Tibial nerve (tissue), 4 donors: ENCODE measurements at regions not wholly inside any gene's neighbourhood (a gene's known extent, or its start where the extent isn't known, plus 50 kb on each side); places are given as distances from the start of the nearest gene placed in this dataset.

ENCODE experiments used
- DNase-seq, 2 donors: peaks; one replicate each; pipeline ENCODE4 v3.0.0-alpha.2; 2019; ENCODE audit warnings: low spot score in 2 of 2
- H3K27ac ChIP-seq, 4 donors: fragments of 200-600 bp; sonication (generic) in 3 of 4; one replicate each; pipeline ENCODE4 v1.5.1; 2017 to 2019; ENCODE audit warnings: mild to moderate bottlenecking in 1 of 4
- H3K27me3 ChIP-seq, 2 donors: fragments of 200-600 bp; sonication (generic) in 1 of 2; one replicate each; pipeline versions ENCODE4 v1.5.1 to v1.6.0; 2017 to 2019
- H3K36me3 ChIP-seq, 3 donors: fragments of 200-600 bp; sonication (generic); one replicate each; pipeline ENCODE4 v1.5.1; 2018 to 2019
- H3K4me1 ChIP-seq, 4 donors: fragments of 200-600 bp; sonication (generic) in 3 of 4; one replicate each; pipeline ENCODE4 v1.5.1; 2017 to 2019
- H3K4me3 ChIP-seq, 4 donors: fragments of 200-600 bp; sonication (generic) in 3 of 4; one replicate each; pipeline ENCODE4 v1.5.1; 2017 to 2019; ENCODE audit warnings: mild to moderate bottlenecking in 1 of 4, moderate library complexity in 1 of 4
- H3K9me3 ChIP-seq, 4 donors: fragments of 200-600 bp; sonication (generic) in 3 of 4; one replicate each; pipeline ENCODE4 v1.5.1; 2017 to 2019
- EP300 ChIP-seq, 2 donors: sonication (generic); formaldehyde crosslinking; IDR thresholded peaks; one replicate each; pipeline ENCODE4 v1.6.1; 2017; ENCODE audit warnings: antibody characterized with exemption in 2 of 2, mild to moderate bottlenecking in 1 of 2
- POLR2A ChIP-seq, 2 donors: fragments of 450-650 bp; IDR thresholded peaks; one replicate each; pipeline ENCODE4 v1.6.1; 2017; ENCODE audit warnings: antibody characterized with exemption in 2 of 2, mild to moderate bottlenecking in 2 of 2, moderate library complexity in 2 of 2
- WGBS, 2 donors: methylation state at CpG; one replicate each; pipeline ENCODE4 v1.1.5; 2018; 5-methylcytosine and 5-hydroxymethylcytosine counted together
- TF ChIP-seq, protein P1 (sequence below), 5 experiments: fragments of 200-600 bp in 3 of 5; fragments of 450-650 bp in 2 of 5; sonication (generic) in 3 of 5; IDR thresholded peaks; one replicate each; pipeline ENCODE4 v1.5.1; 2016 to 2019; ENCODE audit warnings: antibody characterized with exemption in 5 of 5, mild to moderate bottlenecking in 3 of 5, moderate library complexity in 2 of 5

DNA sequence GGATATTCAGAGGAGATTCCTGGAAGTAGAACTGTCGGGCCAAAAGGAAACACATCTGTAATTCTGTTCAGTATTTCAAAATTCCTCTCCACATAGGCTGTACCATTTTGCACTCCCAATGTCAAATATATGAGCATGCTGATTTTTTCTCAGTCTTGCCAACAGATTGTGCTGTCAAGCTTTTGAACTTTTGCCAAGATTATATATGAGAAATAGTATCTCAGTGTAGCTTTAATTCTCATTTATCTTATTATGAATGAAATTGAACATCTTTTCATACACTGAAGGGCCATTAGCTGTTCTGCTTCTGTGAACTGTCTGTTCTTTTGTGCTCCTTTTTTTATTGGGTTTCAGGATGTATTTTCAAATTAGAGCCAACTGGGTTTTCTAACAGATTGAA, 907.1 kb downstream of the MAT2B start:
- Histone ChIP-seq H3K4me3 (no peak overlapping the region), H3K4me1 (no peaks in the 10 kb centered on the region), H3K36me3 (no peaks in the 10 kb centered on the region), H3K27ac (no peak overlapping the region), H3K9me3 (peaks cover 0 to under 1% (median 0%) of the 10 kb centered on the region in 4 donors), H3K27me3 (no peaks in the 10 kb centered on the region)
- TF ChIP-seq, protein P1, sequence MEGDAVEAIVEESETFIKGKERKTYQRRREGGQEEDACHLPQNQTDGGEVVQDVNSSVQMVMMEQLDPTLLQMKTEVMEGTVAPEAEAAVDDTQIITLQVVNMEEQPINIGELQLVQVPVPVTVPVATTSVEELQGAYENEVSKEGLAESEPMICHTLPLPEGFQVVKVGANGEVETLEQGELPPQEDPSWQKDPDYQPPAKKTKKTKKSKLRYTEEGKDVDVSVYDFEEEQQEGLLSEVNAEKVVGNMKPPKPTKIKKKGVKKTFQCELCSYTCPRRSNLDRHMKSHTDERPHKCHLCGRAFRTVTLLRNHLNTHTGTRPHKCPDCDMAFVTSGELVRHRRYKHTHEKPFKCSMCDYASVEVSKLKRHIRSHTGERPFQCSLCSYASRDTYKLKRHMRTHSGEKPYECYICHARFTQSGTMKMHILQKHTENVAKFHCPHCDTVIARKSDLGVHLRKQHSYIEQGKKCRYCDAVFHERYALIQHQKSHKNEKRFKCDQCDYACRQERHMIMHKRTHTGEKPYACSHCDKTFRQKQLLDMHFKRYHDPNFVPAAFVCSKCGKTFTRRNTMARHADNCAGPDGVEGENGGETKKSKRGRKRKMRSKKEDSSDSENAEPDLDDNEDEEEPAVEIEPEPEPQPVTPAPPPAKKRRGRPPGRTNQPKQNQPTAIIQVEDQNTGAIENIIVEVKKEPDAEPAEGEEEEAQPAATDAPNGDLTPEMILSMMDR (IDR thresholded peaks at IDR 0.05): no peak
- TF ChIP-seq POLR2A (IDR thresholded peaks at IDR 0.05) (no peak), EP300 (IDR thresholded peaks at IDR 0.05) (no peak)
- WGBS, 2 donors: 75 to 86% methylated on average over 1 of the region's 1 CpG
- no peak for DNase-seq

DNA sequence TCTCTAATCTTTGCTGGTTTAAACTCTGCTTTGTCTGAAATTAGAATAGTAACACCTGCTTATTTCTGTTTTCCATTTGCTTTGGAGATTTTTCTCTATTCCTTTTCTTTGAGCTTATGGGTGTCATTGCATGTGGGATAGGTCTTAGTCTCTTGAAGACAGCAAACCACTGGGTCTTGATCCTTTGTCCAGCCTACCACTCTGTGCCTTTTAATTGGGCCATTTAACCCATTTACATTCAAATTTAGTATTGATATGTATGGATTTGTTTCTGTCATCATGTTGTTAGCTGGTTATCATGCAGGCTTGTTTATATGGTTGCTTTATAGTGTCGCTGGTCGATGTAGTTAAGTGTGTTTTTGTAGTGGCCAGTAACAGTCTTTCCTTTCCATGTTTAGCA, 914.7 kb downstream of the MAT2B start:
- H3K4me1 ChIP-seq: no peaks in the 10 kb centered on the region
- H3K4me3 ChIP-seq: no peak overlapping the region
- WGBS, 2 donors: 90 to 95% methylated on average over 2 of the region's 2 CpGs
- DNase-seq: no peak
- H3K36me3 ChIP-seq: no peaks in the 10 kb centered on the region
- TF ChIP-seq, protein P1 (IDR thresholded peaks at IDR 0.05): no peak
- no peak for TF ChIP-seq POLR2A (IDR thresholded peaks at IDR 0.05)
- TF ChIP-seq EP300 (IDR thresholded peaks at IDR 0.05): no peak
- peaks cover 0 to 34% (median 0%) of the 10 kb centered on the region in 4 donors for H3K9me3 ChIP-seq
- no peaks in the 10 kb centered on the region for H3K27me3 ChIP-seq
- no peak overlapping the region for H3K27ac ChIP-seq

DNA sequence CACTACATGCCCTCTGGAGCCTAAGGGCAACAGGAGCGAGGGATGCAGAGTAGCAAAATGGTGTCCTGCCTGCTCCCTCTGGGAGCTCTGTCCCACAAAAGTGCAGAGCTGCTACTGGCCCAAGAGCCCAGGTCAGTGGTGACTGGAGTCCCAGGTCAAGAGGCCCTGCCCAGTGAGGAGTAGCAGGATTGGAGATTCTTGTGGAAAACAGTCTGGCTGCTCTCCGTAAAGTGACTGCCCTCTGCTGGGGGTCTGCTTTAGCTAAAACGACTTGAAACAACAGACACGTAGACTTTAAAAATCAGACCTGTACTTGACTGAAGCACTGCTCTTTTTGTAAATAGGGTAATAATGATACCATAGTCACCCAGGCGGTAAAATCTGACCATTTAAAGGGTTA, 917.0 kb downstream of the MAT2B start:
- Histone ChIP-seq H3K27ac (no peak overlapping the region), H3K4me1 (no peaks in the 10 kb centered on the region), H3K9me3 (peaks cover 0 to 34% (median 0%) of the 10 kb centered on the region in 4 donors), H3K4me3 (no peak overlapping the region), H3K36me3 (no peaks in the 10 kb centered on the region), H3K27me3 (no peaks in the 10 kb centered on the region)
- DNase-seq: no peak
- TF ChIP-seq, protein P1 (IDR thresholded peaks at IDR 0.05): no peak
- TF ChIP-seq EP300 (IDR thresholded peaks at IDR 0.05) (no peak), POLR2A (IDR thresholded peaks at IDR 0.05) (no peak)
- WGBS, 2 donors: 58 to 83% methylated on average over 4 to 5 of the region's 5 CpGs

DNA sequence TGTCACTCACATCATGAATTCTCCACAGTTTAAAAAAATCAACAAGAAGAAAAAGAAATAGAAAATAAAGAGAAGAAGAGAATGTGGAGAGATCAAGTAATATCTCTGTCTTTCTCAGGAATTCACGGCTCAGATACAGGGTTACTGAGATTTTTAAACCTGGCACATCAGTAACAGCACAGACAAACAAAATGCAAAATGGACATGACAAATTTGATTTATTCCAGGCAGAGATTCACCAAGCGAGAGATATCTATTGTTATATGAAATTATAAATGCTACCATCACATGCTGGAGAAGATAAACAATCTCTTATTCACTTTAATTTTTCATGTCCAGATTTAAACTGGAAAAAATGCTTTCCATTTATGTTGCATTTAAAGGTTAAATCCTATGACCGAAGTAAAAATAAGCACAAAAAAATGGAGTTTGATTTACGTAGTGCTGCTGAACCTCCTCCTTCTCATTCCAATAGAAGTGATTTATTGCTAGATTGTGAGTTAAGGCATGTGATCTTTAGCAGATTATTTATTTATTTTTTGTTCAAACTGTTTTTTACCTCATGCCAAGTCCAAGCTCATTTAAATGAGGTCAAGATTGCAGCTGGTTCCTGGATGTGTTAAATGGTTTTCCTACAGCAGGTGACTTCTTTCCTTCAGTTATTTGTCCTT, 926.4 kb downstream of the MAT2B start:
- Histone ChIP-seq H3K27ac (no peak overlapping the region), H3K4me1 (no peaks in the 10 kb centered on the region), H3K9me3 (no peaks in the 10 kb centered on the region), H3K36me3 (no peaks in the 10 kb centered on the region), H3K4me3 (no peak overlapping the region), H3K27me3 (no peaks in the 10 kb centered on the region)
- TF ChIP-seq EP300 (IDR thresholded peaks at IDR 0.05) (no peak), POLR2A (IDR thresholded peaks at IDR 0.05) (no peak)
- TF ChIP-seq, protein P1 (IDR thresholded peaks at IDR 0.05): no peak
- DNase-seq: no peak
- WGBS, 2 donors: 66 to 69% methylated on average over 4 of the region's 4 CpGs

DNA sequence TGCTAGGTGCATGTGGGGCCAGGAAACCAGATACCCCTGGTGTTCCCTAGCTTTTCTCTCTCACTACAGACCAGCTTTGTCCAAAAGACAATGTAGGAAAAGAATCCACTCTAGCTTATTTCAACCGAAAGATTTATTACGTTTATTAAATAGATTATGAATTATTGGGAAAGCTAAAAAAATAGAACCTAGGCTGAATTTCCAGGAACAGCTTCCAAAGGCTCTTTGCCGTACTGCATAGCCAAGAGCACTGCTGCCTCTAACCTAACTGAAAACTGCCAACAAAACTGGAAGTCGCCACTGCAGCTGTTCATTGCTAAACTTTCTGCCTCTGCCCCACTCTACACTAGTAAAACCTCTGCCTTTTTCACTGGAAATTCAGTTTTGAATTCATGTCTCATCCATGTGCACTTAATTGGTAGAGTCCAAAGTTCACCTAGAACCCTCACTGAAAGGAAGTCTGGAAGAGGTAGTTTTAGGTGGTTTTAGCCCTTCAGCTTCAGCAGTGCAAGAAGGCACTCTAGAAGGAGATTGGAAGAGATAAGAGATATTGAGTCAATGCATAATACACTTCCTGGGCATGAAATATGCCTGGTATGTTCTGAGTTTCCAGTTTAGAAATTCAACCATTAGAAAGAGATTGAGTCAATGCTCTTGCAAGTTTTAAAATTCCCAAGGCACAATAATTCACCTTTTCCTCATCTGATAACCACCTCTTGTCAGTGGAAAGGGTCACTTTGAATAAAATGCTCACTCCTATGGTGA, 927.9 kb downstream of the MAT2B start:
- 85 to 87% methylated on average over 4 of the region's 4 CpGs for WGBS, 2 donors
- no peak for DNase-seq
- Histone ChIP-seq H3K4me1 (no peaks in the 10 kb centered on the region), H3K27ac (no peak overlapping the region), H3K9me3 (no peaks in the 10 kb centered on the region), H3K27me3 (no peaks in the 10 kb centered on the region), H3K4me3 (no peak overlapping the region), H3K36me3 (no peaks in the 10 kb centered on the region)
- TF ChIP-seq POLR2A (IDR thresholded peaks at IDR 0.05) (no peak), EP300 (IDR thresholded peaks at IDR 0.05) (no peak)
- TF ChIP-seq, protein P1 (IDR thresholded peaks at IDR 0.05): no peak
